ENCODE measurements at regions not wholly inside any gene's neighbourhood (a gene's known extent, or its start where the extent isn't known, plus 50 kb on each side); places are given as distances from the start of the nearest gene placed in this dataset.
"Not testable (repeated sequence)": the region's sequence is repeated elsewhere in the genome, so short reads cannot be mapped to it uniquely, and the experiment has no call there.

DNA sequence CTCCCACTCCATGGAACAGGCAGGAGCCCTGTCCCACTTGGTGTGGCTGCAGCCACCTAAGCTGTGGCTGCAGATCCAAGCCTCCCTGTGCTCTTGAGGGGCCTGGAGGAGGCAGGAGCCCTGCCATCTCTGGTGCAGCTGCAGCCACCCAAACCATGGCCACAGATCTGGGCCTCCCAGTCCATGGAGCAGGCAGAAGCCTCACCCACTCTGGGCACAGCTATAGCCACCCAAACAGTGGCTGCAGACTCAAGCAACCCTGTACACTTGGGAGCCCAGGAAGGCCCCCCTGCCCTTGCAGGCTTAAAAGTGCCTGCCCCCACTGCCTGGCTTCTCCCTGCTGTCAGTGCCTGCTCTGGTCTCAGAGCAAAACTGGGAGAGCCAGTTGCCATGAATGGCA is 320.3 kb downstream of the RFPL4B start:
- no peaks in the 10 kb centered on the region for H3K9me3 Mint-ChIP-seq
- peak; percentile 39 for ATAC-seq
- H3K4me3 Mint-ChIP-seq, result no peak overlapping the region
- DNase-seq, result no peak
- H3K4me1 Mint-ChIP-seq, result no peaks in the 10 kb centered on the region
- no peaks in the 10 kb centered on the region for H3K27me3 Mint-ChIP-seq
- H3K27ac Mint-ChIP-seq, result no peak overlapping the region

GRCh38 chr6:112680091-112680490 is 333.0 kb downstream of the RFPL4B start:
- H3K27me3 Mint-ChIP-seq, result no peaks in the 10 kb centered on the region
- ATAC-seq (no peak), DNase-seq (no peak)
- H3K27ac Mint-ChIP-seq, result no peak overlapping the region
- peaks cover 4 to 5% of the 10 kb centered on the region in 2 donors for H3K9me3 Mint-ChIP-seq
- H3K4me3 Mint-ChIP-seq, result no peak overlapping the region
- H3K4me1 Mint-ChIP-seq, result no peaks in the 10 kb centered on the region

DNA sequence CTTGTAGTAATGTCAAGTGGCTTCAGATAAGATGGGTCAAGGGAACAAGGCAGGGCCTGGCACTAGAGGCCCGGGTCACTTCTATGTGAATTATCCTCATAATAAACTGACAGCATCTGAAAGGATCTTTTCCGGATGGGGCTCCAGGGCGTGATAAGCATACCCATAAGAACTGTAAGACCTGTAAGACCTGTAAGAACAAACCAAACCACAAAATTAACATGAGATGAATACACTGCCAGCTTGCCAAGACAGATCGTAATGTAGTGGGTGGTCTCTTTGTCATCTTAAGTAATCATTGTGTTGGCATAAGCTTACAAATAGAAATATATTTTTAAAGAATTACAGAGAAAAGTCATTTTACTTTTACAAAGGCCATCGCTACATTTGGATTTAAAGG is 334.9 kb downstream of the RFPL4B start:
- H3K4me3 Mint-ChIP-seq, result no peak overlapping the region
- ATAC-seq (no peak), DNase-seq (no peak)
- H3K27me3 Mint-ChIP-seq, result no peaks in the 10 kb centered on the region
- H3K9me3 Mint-ChIP-seq, result peaks cover 0 to 4% of the 10 kb centered on the region in 2 donors
- no peaks in the 10 kb centered on the region for H3K4me1 Mint-ChIP-seq
- H3K27ac Mint-ChIP-seq, result no peak overlapping the region

DNA sequence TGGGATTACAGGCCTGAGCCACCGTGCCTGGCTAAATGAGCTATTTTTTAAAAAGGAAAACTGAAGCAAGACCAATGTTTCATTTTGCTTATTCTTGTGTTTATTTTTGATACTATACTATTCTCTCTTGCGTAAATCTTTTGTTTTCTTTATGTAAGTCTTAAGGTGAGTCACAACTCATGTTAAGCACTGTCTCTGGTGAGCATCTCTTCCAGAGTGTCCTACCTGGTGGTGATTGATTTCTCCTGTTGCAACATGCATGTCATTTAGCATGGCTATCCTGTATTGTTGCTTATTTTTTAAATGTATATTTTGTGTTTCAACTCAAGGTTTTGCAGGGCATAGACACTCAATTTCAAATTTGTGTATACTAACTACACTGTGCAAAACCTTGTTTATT is 336.0 kb downstream of the RFPL4B start:
- Mint-ChIP-seq H3K27ac (no peak overlapping the region), H3K9me3 (peaks cover 0 to 4% of the 10 kb centered on the region in 2 donors), H3K4me3 (no peak overlapping the region), H3K4me1 (no peaks in the 10 kb centered on the region), H3K27me3 (no peaks in the 10 kb centered on the region)
- DNase-seq (no peak), ATAC-seq (no peak)

GRCh38 chr6:112683926-112684325 is 336.8 kb downstream of the RFPL4B start:
- Mint-ChIP-seq H3K4me1 (no peaks in the 10 kb centered on the region), H3K27ac (no peak overlapping the region), H3K27me3 (no peaks in the 10 kb centered on the region), H3K9me3 (peaks cover 0 to 4% of the 10 kb centered on the region in 2 donors), H3K4me3 (no peak overlapping the region)
- DNase-seq, result no peak
- no peak for ATAC-seq

- H3K4me1 Mint-ChIP-seq, H3K27me3 Mint-ChIP-seq, H3K9me3 Mint-ChIP-seq, ATAC-seq, DNase-seq, H3K27ac Mint-ChIP-seq, H3K4me3 Mint-ChIP-seq: not testable (repeated sequence)
Measured at GRCh38 chr6:112685521-112686220, 338.5 kb downstream of the RFPL4B start.

- not testable (repeated sequence) for DNase-seq, H3K4me3 Mint-ChIP-seq, H3K27me3 Mint-ChIP-seq, H3K9me3 Mint-ChIP-seq, H3K4me1 Mint-ChIP-seq, ATAC-seq
- H3K27ac Mint-ChIP-seq, result peak overlapping the region in 1 of 2 donors; percentile 27
Measured at GRCh38 chr6:112688487-112689165, 341.5 kb downstream of the RFPL4B start.

DNA sequence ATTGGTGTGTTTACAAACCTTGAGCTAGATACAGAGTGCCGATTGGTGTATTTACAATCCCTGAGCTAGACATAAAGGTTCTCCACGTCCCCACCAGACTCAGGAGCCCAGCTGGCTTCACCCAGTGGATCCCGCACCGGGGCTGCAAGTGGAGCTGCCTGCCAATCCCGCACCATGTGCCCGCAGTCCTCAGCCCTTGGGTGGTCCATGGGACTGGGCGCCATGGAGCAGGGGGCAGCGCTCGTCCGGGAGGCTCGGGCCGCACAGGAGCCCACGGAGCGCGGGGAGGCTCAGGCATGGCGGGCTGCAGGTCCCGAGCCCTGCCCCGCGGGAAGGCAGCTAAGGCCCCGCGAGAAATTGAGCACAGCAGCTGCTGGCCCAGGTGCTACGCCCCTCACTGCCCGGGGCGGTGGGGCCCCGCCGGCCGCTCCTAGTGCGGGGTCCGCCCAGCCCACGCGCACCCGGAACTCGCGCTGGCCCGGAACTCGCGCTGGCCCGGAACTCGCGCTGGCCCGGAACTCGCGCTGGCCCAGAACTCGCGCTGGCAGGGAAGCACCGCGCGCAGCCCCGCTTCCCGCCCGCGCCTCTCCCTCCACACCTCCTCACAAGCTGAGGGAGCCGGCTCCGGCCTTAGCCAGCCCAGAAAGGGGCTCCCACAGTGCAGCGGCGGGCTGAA is 342.2 kb downstream of the RFPL4B start:
- not testable (repeated sequence) for H3K4me3 Mint-ChIP-seq, H3K27ac Mint-ChIP-seq, H3K27me3 Mint-ChIP-seq, DNase-seq, ATAC-seq, H3K4me1 Mint-ChIP-seq, H3K9me3 Mint-ChIP-seq

- H3K4me1 Mint-ChIP-seq, result no peaks in the 10 kb centered on the region
- ATAC-seq, result no peak
- H3K9me3 Mint-ChIP-seq, result no peaks in the 10 kb centered on the region
- no peaks in the 10 kb centered on the region for H3K27me3 Mint-ChIP-seq
- no peak overlapping the region for H3K27ac Mint-ChIP-seq
- H3K4me3 Mint-ChIP-seq, result no peak overlapping the region
- DNase-seq, result no peak
Measured at GRCh38 chr6:112690497-112691202, 343.5 kb downstream of the RFPL4B start.

DNA sequence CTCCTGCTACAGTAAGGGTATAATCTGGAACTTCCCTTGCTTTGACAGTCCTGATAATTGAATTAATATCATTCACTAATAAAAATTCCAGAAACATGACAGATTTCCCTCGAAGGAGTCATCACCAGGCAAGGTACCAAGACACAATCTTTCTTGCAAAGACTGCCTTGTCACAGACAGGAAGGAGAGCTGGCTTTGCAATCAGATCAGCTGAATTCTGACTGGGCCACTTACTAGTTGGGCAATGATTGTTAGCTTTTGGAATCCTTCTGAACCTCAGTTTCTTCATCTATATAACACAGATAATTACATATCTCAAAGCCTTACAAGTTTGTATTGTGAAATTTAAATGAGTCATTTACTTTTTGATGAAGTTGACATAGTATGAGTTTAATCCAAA is 344.2 kb downstream of the RFPL4B start:
- Mint-ChIP-seq H3K27me3 (no peaks in the 10 kb centered on the region), H3K4me1 (no peaks in the 10 kb centered on the region), H3K9me3 (no peaks in the 10 kb centered on the region), H3K4me3 (no peak overlapping the region), H3K27ac (no peak overlapping the region)
- no peak for DNase-seq
- ATAC-seq, result no peak

DNA sequence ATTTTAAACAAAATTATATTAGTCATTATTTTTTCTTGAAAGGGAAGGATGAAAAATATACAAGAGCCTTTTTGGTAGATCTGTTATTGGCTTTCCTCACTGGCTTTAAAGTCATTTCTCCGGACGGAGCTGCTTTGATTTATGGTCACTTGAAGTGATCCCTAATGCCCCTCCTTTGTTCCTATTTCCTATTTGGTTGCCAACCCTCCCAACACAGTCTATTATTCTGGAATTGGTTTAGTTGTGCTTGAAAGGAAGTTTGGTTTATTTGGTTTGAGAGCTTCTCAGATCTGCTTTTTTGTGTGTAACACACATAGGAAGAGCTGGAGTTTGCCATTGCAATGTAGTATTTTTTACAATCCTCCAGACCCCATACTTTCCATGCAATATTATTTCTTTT is 347.9 kb downstream of the RFPL4B start:
- Mint-ChIP-seq H3K4me1 (no peaks in the 10 kb centered on the region), H3K9me3 (no peaks in the 10 kb centered on the region), H3K27me3 (no peaks in the 10 kb centered on the region), H3K4me3 (no peak overlapping the region), H3K27ac (no peak overlapping the region)
- ATAC-seq (no peak), DNase-seq (no peak)

DNA sequence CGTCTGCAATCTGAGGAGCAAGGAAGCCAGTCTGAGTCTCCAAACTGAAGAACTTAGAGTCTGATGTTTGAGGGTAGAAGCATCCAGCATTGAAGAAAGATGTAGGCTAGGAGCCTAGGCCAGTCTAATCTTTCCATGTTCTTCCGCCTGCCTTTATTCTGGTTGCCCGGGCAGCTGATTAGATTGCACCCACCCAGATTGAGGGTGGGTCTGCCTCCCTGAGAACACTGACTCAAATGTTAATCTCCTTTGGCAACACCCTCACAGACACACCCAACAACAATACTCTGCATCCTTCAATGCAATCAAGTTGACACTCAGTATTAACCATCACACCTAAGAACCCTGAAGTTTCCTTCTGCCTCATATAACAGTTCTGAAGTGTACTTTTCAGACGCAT is 350.1 kb downstream of the RFPL4B start:
- H3K27ac Mint-ChIP-seq, result no peak overlapping the region
- no peaks in the 10 kb centered on the region for H3K27me3 Mint-ChIP-seq
- H3K9me3 Mint-ChIP-seq, result no peaks in the 10 kb centered on the region
- no peak for DNase-seq
- H3K4me1 Mint-ChIP-seq, result no peaks in the 10 kb centered on the region
- H3K4me3 Mint-ChIP-seq, result no peak overlapping the region
- no peak for ATAC-seq

GRCh38 chr6:112701201-112701600 is 354.1 kb downstream of the RFPL4B start:
- no peak for DNase-seq
- Mint-ChIP-seq H3K4me3 (no peak overlapping the region), H3K4me1 (no peaks in the 10 kb centered on the region), H3K9me3 (peaks cover 4 to 7% of the 10 kb centered on the region in 2 donors), H3K27ac (no peak overlapping the region), H3K27me3 (no peaks in the 10 kb centered on the region)
- no peak for ATAC-seq

GRCh38 chr6:112710710-112711109 is 363.6 kb downstream of the RFPL4B start:
- no peak overlapping the region for H3K27ac Mint-ChIP-seq
- H3K4me3 Mint-ChIP-seq, result no peak overlapping the region
- no peak for DNase-seq
- no peaks in the 10 kb centered on the region for H3K4me1 Mint-ChIP-seq
- H3K27me3 Mint-ChIP-seq, result no peaks in the 10 kb centered on the region
- H3K9me3 Mint-ChIP-seq, result no peaks in the 10 kb centered on the region
- ATAC-seq, result no peak

GRCh38 chr6:112713402-112713801 is 366.3 kb downstream of the RFPL4B start:
- no peaks in the 10 kb centered on the region for H3K27me3 Mint-ChIP-seq
- no peaks in the 10 kb centered on the region for H3K4me1 Mint-ChIP-seq

DNA sequence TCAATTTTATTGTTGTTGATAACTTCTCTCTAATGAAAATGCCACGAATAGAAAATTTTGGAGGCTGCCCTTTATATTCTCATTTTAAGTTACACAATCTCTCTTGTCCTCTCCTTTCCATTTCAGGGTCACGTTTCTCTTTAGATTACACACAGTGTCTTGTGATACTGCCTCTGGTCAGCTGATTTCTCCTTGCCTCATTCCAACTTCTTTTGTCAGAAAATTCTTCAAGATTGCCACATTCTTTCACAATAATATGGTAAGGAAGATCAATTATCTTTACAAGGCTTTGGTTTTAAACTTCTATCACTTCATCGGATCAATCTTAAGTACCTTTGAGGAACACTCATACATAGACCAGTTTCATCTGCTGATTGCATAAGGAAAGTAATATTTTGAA is 370.3 kb downstream of the RFPL4B start:
- no peak for ATAC-seq
- Mint-ChIP-seq H3K27ac (no peak overlapping the region), H3K4me3 (no peak overlapping the region), H3K27me3 (no peaks in the 10 kb centered on the region), H3K4me1 (no peaks in the 10 kb centered on the region), H3K9me3 (peaks cover 0 to 6% of the 10 kb centered on the region in 2 donors)
- DNase-seq, result no peak

More at GRCh38 chr6:112713402-112713801, 366.3 kb downstream of the RFPL4B start:
- Mint-ChIP-seq H3K4me3 (no peak overlapping the region), H3K27ac (no peak overlapping the region), H3K9me3 (peaks cover 0 to 6% of the 10 kb centered on the region in 2 donors)
- no peak for ATAC-seq
- DNase-seq, result no peak

Data from stimulated activated naive CD8-positive, alpha-beta T cell treated with anti-CD3 and anti-CD28 coated beads, Interleukin-15, amount 100 ng/mL, for 72 hours (primary cell).